ENCODE measurements at regions not wholly inside any gene's neighbourhood (a gene's known extent, or its start where the extent isn't known, plus 50 kb on each side); places are given as distances from the start of the nearest gene placed in this dataset.
"Not testable (repeated sequence)": the region's sequence is repeated elsewhere in the genome, so short reads cannot be mapped to it uniquely, and the experiment has no call there.

- Mint-ChIP-seq H3K27ac (no peak overlapping the region), H3K27me3 (ENCODE audit: low read depth) (peaks cover 4% of the 10 kb centered on the region), H3K9me3 (no peaks in the 10 kb centered on the region), H3K36me3 (ENCODE audit: low read depth) (no peaks in the 10 kb centered on the region), H3K4me3 (no peak overlapping the region), H3K4me1 (ENCODE audit: low read depth) (no peaks in the 10 kb centered on the region)
- no peak for DNase-seq (ENCODE audit: low spot score)
These were observed 459.9 kb upstream of the NFIA start for GRCh38 chr1:60622486-60622885.

DNA sequence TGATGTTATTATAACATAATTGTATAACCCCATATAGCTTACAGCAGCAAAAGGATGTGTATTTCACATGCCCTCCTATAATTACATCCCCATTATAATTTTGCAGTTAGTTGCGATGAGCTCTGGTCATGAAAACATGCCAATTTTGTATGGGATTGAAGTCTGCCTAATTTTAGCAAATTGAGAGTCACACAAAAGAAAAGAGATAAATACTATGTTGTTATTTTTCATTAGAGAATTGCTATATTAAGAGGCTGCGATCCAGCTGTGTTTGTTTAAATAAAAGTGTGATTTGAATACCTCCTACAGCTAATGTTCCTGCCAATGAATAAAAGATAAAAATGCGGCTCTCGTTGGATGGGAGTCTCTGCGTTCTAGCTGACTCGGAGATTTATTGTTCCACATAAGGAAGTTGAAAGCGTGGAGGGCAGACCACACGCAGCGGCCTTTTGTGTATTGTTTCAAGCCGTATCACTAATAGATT lies 461.0 kb upstream of the NFIA start:
- no peaks in the 10 kb centered on the region for H3K4me1 Mint-ChIP-seq (ENCODE audit: low read depth)
- peaks cover 4% of the 10 kb centered on the region for H3K27me3 Mint-ChIP-seq (ENCODE audit: low read depth)
- DNase-seq (ENCODE audit: low spot score) = no peak
- H3K4me3 Mint-ChIP-seq = no peak overlapping the region
- H3K27ac Mint-ChIP-seq = no peak overlapping the region
- no peaks in the 10 kb centered on the region for H3K36me3 Mint-ChIP-seq (ENCODE audit: low read depth)
- no peaks in the 10 kb centered on the region for H3K9me3 Mint-ChIP-seq

GRCh38 chr1:60620087-60620486 lies 462.3 kb upstream of the NFIA start:
- no peaks in the 10 kb centered on the region for H3K4me1 Mint-ChIP-seq (ENCODE audit: low read depth)
- DNase-seq (ENCODE audit: low spot score) = no peak
- no peaks in the 10 kb centered on the region for H3K9me3 Mint-ChIP-seq
- peaks cover 4% of the 10 kb centered on the region for H3K27me3 Mint-ChIP-seq (ENCODE audit: low read depth)
- no peaks in the 10 kb centered on the region for H3K36me3 Mint-ChIP-seq (ENCODE audit: low read depth)
- no peak overlapping the region for H3K4me3 Mint-ChIP-seq
- H3K27ac Mint-ChIP-seq = no peak overlapping the region

DNA sequence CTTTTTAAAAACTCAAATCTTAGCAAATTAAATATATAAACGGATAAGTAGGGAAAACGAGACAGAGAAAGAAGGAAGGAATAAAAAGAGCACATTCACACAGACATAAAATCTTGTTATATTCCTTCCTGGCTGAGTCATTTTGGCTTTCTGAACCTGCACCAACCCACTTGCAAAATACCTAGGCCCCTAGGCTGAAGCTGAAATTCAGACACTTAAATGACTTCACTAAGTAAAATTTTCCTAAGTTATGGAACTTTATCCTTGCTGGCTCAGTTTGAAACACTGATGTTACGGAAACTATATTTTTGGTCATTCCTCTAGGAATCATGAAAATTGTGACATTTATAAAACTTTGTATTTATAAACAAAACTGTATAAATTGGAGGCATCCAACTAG lies 462.8 kb upstream of the NFIA start:
- Mint-ChIP-seq H3K9me3 (no peaks in the 10 kb centered on the region), H3K27ac (no peak overlapping the region), H3K4me3 (no peak overlapping the region), H3K36me3 (ENCODE audit: low read depth) (no peaks in the 10 kb centered on the region), H3K27me3 (ENCODE audit: low read depth) (peaks cover 4% of the 10 kb centered on the region), H3K4me1 (ENCODE audit: low read depth) (no peaks in the 10 kb centered on the region)
- DNase-seq (ENCODE audit: low spot score) = no peak

- H3K9me3 Mint-ChIP-seq = no peaks in the 10 kb centered on the region
- H3K27ac Mint-ChIP-seq = no peak overlapping the region
- H3K36me3 Mint-ChIP-seq (ENCODE audit: low read depth) = no peaks in the 10 kb centered on the region
- no peak overlapping the region for H3K4me3 Mint-ChIP-seq
- no peak for DNase-seq (ENCODE audit: low spot score)
- no peaks in the 10 kb centered on the region for H3K27me3 Mint-ChIP-seq (ENCODE audit: low read depth)
- no peaks in the 10 kb centered on the region for H3K4me1 Mint-ChIP-seq (ENCODE audit: low read depth)
These were observed 466.7 kb upstream of the NFIA start for GRCh38 chr1:60615666-60616065.

GRCh38 chr1:60612790-60613189 lies 469.6 kb upstream of the NFIA start:
- H3K4me3 Mint-ChIP-seq = no peak overlapping the region
- H3K27me3 Mint-ChIP-seq (ENCODE audit: low read depth) = no peaks in the 10 kb centered on the region
- H3K36me3 Mint-ChIP-seq (ENCODE audit: low read depth) = no peaks in the 10 kb centered on the region
- no peaks in the 10 kb centered on the region for H3K4me1 Mint-ChIP-seq (ENCODE audit: low read depth)
- no peak for DNase-seq (ENCODE audit: low spot score)
- H3K9me3 Mint-ChIP-seq = no peaks in the 10 kb centered on the region
- H3K27ac Mint-ChIP-seq = no peak overlapping the region

- not testable (repeated sequence) for H3K9me3 Mint-ChIP-seq; H3K27me3 Mint-ChIP-seq (ENCODE audit: low read depth); H3K27ac Mint-ChIP-seq; H3K4me1 Mint-ChIP-seq (ENCODE audit: low read depth); H3K4me3 Mint-ChIP-seq; H3K36me3 Mint-ChIP-seq (ENCODE audit: low read depth); DNase-seq (ENCODE audit: low spot score)
These were observed 475.4 kb upstream of the NFIA start for GRCh38 chr1:60606921-60607320.

DNA sequence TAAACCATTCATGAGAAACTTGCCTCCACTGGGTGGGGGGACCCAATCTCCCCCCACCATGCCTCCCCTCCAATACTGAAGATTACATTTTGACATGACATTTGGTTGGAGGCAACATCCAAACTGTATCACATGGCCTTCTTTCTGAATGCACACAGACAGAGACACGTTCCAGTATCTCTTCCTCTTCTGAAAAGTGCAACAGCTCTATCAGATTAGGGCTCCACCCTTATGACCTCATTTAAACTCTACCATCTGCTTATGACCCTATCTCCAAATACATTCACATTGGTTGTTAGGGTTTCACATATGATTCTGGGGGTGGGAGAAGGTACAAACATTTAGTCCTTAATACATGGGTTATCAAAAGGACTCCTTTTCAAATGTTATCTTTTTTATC lies 481.8 kb upstream of the NFIA start:
- no peak overlapping the region for H3K27ac Mint-ChIP-seq
- no peak for DNase-seq (ENCODE audit: low spot score)
- H3K4me3 Mint-ChIP-seq = no peak overlapping the region
- no peaks in the 10 kb centered on the region for H3K36me3 Mint-ChIP-seq (ENCODE audit: low read depth)
- no peaks in the 10 kb centered on the region for H3K27me3 Mint-ChIP-seq (ENCODE audit: low read depth)
- no peaks in the 10 kb centered on the region for H3K4me1 Mint-ChIP-seq (ENCODE audit: low read depth)
- no peaks in the 10 kb centered on the region for H3K9me3 Mint-ChIP-seq

- no peaks in the 10 kb centered on the region for H3K9me3 Mint-ChIP-seq
- H3K27ac Mint-ChIP-seq = no peak overlapping the region
- H3K4me1 Mint-ChIP-seq (ENCODE audit: low read depth) = no peaks in the 10 kb centered on the region
- no peak overlapping the region for H3K4me3 Mint-ChIP-seq
- no peak for DNase-seq (ENCODE audit: low spot score)
- H3K36me3 Mint-ChIP-seq (ENCODE audit: low read depth) = no peaks in the 10 kb centered on the region
- H3K27me3 Mint-ChIP-seq (ENCODE audit: low read depth) = no peaks in the 10 kb centered on the region
These were observed 482.8 kb upstream of the NFIA start for GRCh38 chr1:60599574-60599973.

GRCh38 chr1:60598041-60598910 lies 484.1 kb upstream of the NFIA start:
- Mint-ChIP-seq H3K4me3 (no peak overlapping the region), H3K27me3 (ENCODE audit: low read depth) (no peaks in the 10 kb centered on the region), H3K27ac (no peak overlapping the region)

GRCh38 chr1:60596791-60597750 lies 485.3 kb upstream of the NFIA start:
- H3K9me3 Mint-ChIP-seq = no peaks in the 10 kb centered on the region
- H3K36me3 Mint-ChIP-seq (ENCODE audit: low read depth) = no peaks in the 10 kb centered on the region
- H3K27ac Mint-ChIP-seq = no peak overlapping the region
- no peaks in the 10 kb centered on the region for H3K4me1 Mint-ChIP-seq (ENCODE audit: low read depth)
- no peak overlapping the region for H3K4me3 Mint-ChIP-seq
- H3K27me3 Mint-ChIP-seq (ENCODE audit: low read depth) = no peaks in the 10 kb centered on the region
- no peak for DNase-seq (ENCODE audit: low spot score)

More at GRCh38 chr1:60598041-60598910, 484.1 kb upstream of the NFIA start:
- no peak for DNase-seq (ENCODE audit: low spot score)
- Mint-ChIP-seq H3K36me3 (ENCODE audit: low read depth) (no peaks in the 10 kb centered on the region), H3K4me1 (ENCODE audit: low read depth) (no peaks in the 10 kb centered on the region), H3K9me3 (no peaks in the 10 kb centered on the region)

DNA sequence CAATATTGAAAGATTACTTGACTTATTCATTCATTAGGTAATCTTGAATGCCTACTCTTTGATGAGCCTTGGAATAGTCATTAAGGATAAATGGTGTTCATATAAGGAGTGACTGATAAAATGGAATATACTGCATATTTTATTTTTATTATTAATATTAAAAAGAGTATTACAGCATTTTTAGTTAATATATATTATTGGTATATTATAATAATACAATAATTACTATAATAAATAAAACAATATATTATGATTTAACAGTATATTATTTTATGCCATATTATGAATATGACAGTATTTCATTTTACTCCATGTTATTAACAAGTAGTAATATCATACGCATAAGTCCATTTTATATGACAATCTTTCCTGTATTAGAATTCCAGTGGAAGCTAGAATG lies 490.8 kb upstream of the NFIA start:
- Mint-ChIP-seq H3K27ac (no peak overlapping the region), H3K4me1 (ENCODE audit: low read depth) (no peaks in the 10 kb centered on the region), H3K27me3 (ENCODE audit: low read depth) (no peaks in the 10 kb centered on the region), H3K36me3 (ENCODE audit: low read depth) (no peaks in the 10 kb centered on the region), H3K9me3 (no peaks in the 10 kb centered on the region), H3K4me3 (no peak overlapping the region)
- DNase-seq (ENCODE audit: low spot score) = no peak

DNA sequence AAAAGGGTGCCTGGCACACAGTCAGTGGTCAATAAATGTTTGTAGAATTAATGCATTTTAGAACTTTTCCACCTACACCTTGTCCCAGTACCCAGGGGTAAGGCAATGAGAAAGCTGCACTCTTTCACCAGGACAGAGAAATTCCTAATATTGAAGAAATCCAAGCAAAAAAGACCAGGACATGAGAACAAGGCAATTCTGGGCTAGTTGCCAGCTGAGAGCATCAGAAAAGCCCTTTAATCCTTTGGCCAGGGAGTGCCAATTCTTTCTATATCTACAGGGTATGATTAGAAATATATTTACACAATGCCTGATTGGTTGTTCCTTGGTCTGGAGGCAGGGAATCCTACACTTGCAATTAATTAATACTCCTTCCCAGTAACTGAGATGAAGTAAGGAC lies 492.4 kb upstream of the NFIA start:
- Mint-ChIP-seq H3K27ac (no peak overlapping the region), H3K27me3 (ENCODE audit: low read depth) (no peaks in the 10 kb centered on the region), H3K4me1 (ENCODE audit: low read depth) (no peaks in the 10 kb centered on the region), H3K4me3 (no peak overlapping the region), H3K9me3 (peaks cover 4% of the 10 kb centered on the region), H3K36me3 (ENCODE audit: low read depth) (no peaks in the 10 kb centered on the region)
- DNase-seq (ENCODE audit: low spot score) = no peak

Data from T-helper 2 cell treated with Interferon-gamma antibody and Interleukin-4, amounts not matched to agents 5 μg/mL and 100 μg/mL, for 36 hours (primary cell).